RWPE2 (cell line): ENCODE measurements at regions not wholly inside any gene's neighbourhood (a gene's known extent, or its start where the extent isn't known, plus 50 kb on each side); places are given as distances from the start of the nearest gene placed in this dataset.

Experiments
- ATAC-seq: fragments of 200-7000 bp; cut with Tn5 transposase; 3 replicates; pipeline ENCODE4 v1.9.1; 2021; ENCODE audit warnings: low read depth
- DNase-seq: peaks from one replicate; pipeline ENCODE4 v3.0.0-alpha.2; 2020; ENCODE audit warnings: low spot score
- H3K27ac ChIP-seq: fragments of 450-650 bp; 2 replicates; pipeline ENCODE4 v1.5.1; 2017; ENCODE audit warnings: mild to moderate bottlenecking; ENCODE audit not compliant: poor library complexity, severe bottlenecking
- H3K27me3 ChIP-seq: fragments of 250-450 bp; sonication (Bioruptor Pico); 2 replicates; pipeline ENCODE4 v1.5.1; 2021; ENCODE audit warnings: mild to moderate bottlenecking, moderate library complexity; ENCODE audit not compliant: insufficient read depth, poor library complexity, severe bottlenecking
- H3K36me3 ChIP-seq: fragments of 250-450 bp; sonication (Bioruptor Pico); 2 replicates; pipeline ENCODE4 v1.5.1; 2020; ENCODE audit warnings: low read depth, mild to moderate bottlenecking, moderate library complexity
- H3K4me1 ChIP-seq: fragments of 250-450 bp; sonication (Bioruptor Pico); 2 replicates; pipeline ENCODE4 v1.5.1; 2021; ENCODE audit warnings: mild to moderate bottlenecking, moderate library complexity; ENCODE audit not compliant: insufficient read depth, poor library complexity, severe bottlenecking
- H3K4me3 ChIP-seq: fragments of 250-450 bp; sonication (Bioruptor Pico); 2 replicates; pipeline ENCODE4 v1.5.1; 2021; ENCODE audit warnings: mild to moderate bottlenecking, moderate library complexity; ENCODE audit not compliant: severe bottlenecking
- H3K9me3 ChIP-seq: fragments of 250-450 bp; sonication (Bioruptor Pico); 2 replicates; pipeline ENCODE4 v1.5.1; 2021; ENCODE audit warnings: mild to moderate bottlenecking, moderate library complexity; ENCODE audit not compliant: severe bottlenecking
- TF ChIP-seq, protein P1 (sequence below): fragments of 450-650 bp; IDR thresholded peaks from one replicate; pipeline ENCODE4 v1.5.1; 2017; ENCODE audit warnings: mild to moderate bottlenecking, moderate library complexity; ENCODE audit not compliant: poor library complexity, severe bottlenecking

GRCh38 chr1:37124501-37124900, 90.2 kb upstream of the GRIK3 start:
- Histone ChIP-seq H3K4me3 (no peak overlapping the region), H3K27me3 (peaks cover 4% of the 10 kb centered on the region), H3K36me3 (no peaks in the 10 kb centered on the region), H3K27ac (no peak overlapping the region), H3K9me3 (no peaks in the 10 kb centered on the region), H3K4me1 (no peaks in the 10 kb centered on the region)
- no peak for DNase-seq
- ATAC-seq: no peak
- TF ChIP-seq, protein P1, sequence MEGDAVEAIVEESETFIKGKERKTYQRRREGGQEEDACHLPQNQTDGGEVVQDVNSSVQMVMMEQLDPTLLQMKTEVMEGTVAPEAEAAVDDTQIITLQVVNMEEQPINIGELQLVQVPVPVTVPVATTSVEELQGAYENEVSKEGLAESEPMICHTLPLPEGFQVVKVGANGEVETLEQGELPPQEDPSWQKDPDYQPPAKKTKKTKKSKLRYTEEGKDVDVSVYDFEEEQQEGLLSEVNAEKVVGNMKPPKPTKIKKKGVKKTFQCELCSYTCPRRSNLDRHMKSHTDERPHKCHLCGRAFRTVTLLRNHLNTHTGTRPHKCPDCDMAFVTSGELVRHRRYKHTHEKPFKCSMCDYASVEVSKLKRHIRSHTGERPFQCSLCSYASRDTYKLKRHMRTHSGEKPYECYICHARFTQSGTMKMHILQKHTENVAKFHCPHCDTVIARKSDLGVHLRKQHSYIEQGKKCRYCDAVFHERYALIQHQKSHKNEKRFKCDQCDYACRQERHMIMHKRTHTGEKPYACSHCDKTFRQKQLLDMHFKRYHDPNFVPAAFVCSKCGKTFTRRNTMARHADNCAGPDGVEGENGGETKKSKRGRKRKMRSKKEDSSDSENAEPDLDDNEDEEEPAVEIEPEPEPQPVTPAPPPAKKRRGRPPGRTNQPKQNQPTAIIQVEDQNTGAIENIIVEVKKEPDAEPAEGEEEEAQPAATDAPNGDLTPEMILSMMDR: no peak

- Histone ChIP-seq H3K4me1 (no peaks in the 10 kb centered on the region), H3K4me3 (no peak overlapping the region), H3K36me3 (no peaks in the 10 kb centered on the region), H3K9me3 (no peaks in the 10 kb centered on the region), H3K27ac (no peak overlapping the region), H3K27me3 (peaks cover 4% of the 10 kb centered on the region)
- TF ChIP-seq, protein P1: no peak
- DNase-seq: no peak
- no peak for ATAC-seq
These were observed 91.0 kb upstream of the GRIK3 start for GRCh38 chr1:37125295-37125694.

- H3K27ac ChIP-seq: no peak overlapping the region
- TF ChIP-seq, protein P1: no peak
- no peak for ATAC-seq
These were observed 93.0 kb upstream of the GRIK3 start for GRCh38 chr1:37127254-37127748.

GRCh38 chr1:37128091-37128490, 93.8 kb upstream of the GRIK3 start:
- DNase-seq (no peak), ATAC-seq (no peak)
- Histone ChIP-seq H3K9me3 (no peaks in the 10 kb centered on the region), H3K4me3 (no peak overlapping the region), H3K27ac (no peak overlapping the region), H3K27me3 (peaks cover 4% of the 10 kb centered on the region), H3K36me3 (no peaks in the 10 kb centered on the region), H3K4me1 (no peaks in the 10 kb centered on the region)
- TF ChIP-seq, protein P1: no peak

More at GRCh38 chr1:37127254-37127748, 93.0 kb upstream of the GRIK3 start:
- no peak for DNase-seq
- no peaks in the 10 kb centered on the region for H3K9me3 ChIP-seq
- no peak overlapping the region for H3K4me3 ChIP-seq
- no peaks in the 10 kb centered on the region for H3K4me1 ChIP-seq
- H3K27me3 ChIP-seq: no peaks in the 10 kb centered on the region
- no peaks in the 10 kb centered on the region for H3K36me3 ChIP-seq

DNA sequence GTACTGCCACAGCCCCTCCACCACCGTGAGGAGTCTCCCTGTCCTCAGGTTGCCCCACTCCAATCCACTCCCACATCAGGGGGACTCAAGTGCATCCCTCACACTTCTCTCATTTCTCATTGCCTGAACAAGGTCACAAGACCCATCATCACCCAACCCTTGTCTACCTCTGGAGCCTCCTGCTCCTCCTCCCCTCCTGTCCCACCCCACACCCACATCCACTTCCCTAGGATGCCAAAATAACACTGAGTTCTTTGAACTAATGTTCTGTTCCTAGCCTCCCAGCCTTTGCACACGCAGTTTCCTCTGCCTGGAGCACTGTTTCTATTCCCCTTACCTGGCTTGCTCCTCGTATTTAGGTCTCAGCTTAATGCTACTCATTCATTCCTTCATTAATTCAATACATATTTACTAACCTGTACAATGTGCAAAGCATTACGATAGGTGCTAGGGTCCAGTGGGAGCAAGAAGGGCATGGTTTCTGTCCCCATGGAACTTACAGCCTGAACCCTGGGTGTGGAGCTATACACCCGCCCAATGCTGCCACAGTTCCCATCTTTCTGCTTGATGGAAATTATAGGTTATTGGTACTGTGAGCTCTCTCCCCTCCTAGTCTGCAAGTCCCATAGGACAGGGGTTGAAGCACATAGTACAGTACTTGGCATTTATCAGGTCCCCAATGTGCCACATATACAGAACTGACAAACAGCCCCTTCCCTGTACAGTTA, 96.1 kb upstream of the GRIK3 start:
- H3K9me3 ChIP-seq: no peaks in the 10 kb centered on the region
- no peak overlapping the region for H3K4me3 ChIP-seq
- no peak overlapping the region for H3K27ac ChIP-seq
- peaks cover 18% of the 10 kb centered on the region for H3K27me3 ChIP-seq
- TF ChIP-seq, protein P1: no peak
- no peaks in the 10 kb centered on the region for H3K4me1 ChIP-seq
- DNase-seq (no peak), ATAC-seq (no peak)
- no peaks in the 10 kb centered on the region for H3K36me3 ChIP-seq
